Activated CD4-positive, alpha-beta T cell treated with anti-CD3 and anti-CD28 coated beads, Interleukin-2, amount 50 U/mL, for 4 hours (primary cell): ENCODE measurements at regions not wholly inside any gene's neighbourhood (a gene's known extent, or its start where the extent isn't known, plus 50 kb on each side); places are given as distances from the start of the nearest gene placed in this dataset.
"Not testable (repeated sequence)": the region's sequence is repeated elsewhere in the genome, so short reads cannot be mapped to it uniquely, and the experiment has no call there.

Experiments
- DNase-seq, 2 experiments: peaks; one replicate each; pipeline ENCODE4 v3.0.0-alpha.2; 2020

- no peak for DNase-seq
Measured at GRCh38 chr14:39726563-39726962, 294.3 kb upstream of the FBXO33 start.

- DNase-seq: no peak
Measured at GRCh38 chr14:39722547-39723273, 290.5 kb upstream of the FBXO33 start.

GRCh38 chr14:39716987-39717570 is 284.8 kb upstream of the FBXO33 start:
- no peak for DNase-seq

- DNase-seq: no peak
Measured at GRCh38 chr14:39712293-39712999, 280.2 kb upstream of the FBXO33 start.

GRCh38 chr14:39704594-39704993 is 272.4 kb upstream of the FBXO33 start:
- DNase-seq: no peak

- DNase-seq: no peak
Measured at GRCh38 chr14:39694341-39694740, 262.1 kb upstream of the FBXO33 start.

GRCh38 chr14:39683691-39684260 is 251.5 kb upstream of the FBXO33 start:
- DNase-seq: no peak

GRCh38 chr14:39682582-39682981 is 250.3 kb upstream of the FBXO33 start:
- no peak for DNase-seq

- no peak for DNase-seq
Measured at GRCh38 chr14:39681782-39682399, 249.7 kb upstream of the FBXO33 start.

- no peak for DNase-seq
Measured at GRCh38 chr14:39680777-39681176, 248.5 kb upstream of the FBXO33 start.

- no peak for DNase-seq
Measured at GRCh38 chr14:39673734-39674133, 241.5 kb upstream of the FBXO33 start.

- no peak for DNase-seq
Measured at GRCh38 chr14:39673270-39673711, 241.1 kb upstream of the FBXO33 start.

GRCh38 chr14:39668449-39668848 is 236.2 kb upstream of the FBXO33 start:
- no peak for DNase-seq

- no peak for DNase-seq
Measured at GRCh38 chr14:39666386-39666785, 234.2 kb upstream of the FBXO33 start.

GRCh38 chr14:39665075-39665475 is 232.8 kb upstream of the FBXO33 start:
- DNase-seq: no peak

- DNase-seq: no peak
Measured at GRCh38 chr14:39664646-39665045, 232.4 kb upstream of the FBXO33 start.

- no peak for DNase-seq
Measured at GRCh38 chr14:39641224-39641623, 209.0 kb upstream of the FBXO33 start.

GRCh38 chr14:39639009-39639408 is 206.8 kb upstream of the FBXO33 start:
- DNase-seq: not testable (repeated sequence)

GRCh38 chr14:39628087-39628486 is 195.9 kb upstream of the FBXO33 start:
- DNase-seq: no peak

GRCh38 chr14:39626589-39627576 is 194.7 kb upstream of the FBXO33 start:
- no peak for DNase-seq

- DNase-seq: no peak
Measured at GRCh38 chr14:39621678-39622077, 189.4 kb upstream of the FBXO33 start.

GRCh38 chr14:39621223-39621622 is 189.0 kb upstream of the FBXO33 start:
- DNase-seq: no peak
